ENCODE measurements at regions not wholly inside any gene's neighbourhood (a gene's known extent, or its start where the extent isn't known, plus 50 kb on each side); places are given as distances from the start of the nearest gene placed in this dataset.

- ATAC-seq: no peak
- no peaks in the 10 kb centered on the region for H3K27me3 Mint-ChIP-seq
These were observed 223.2 kb upstream of the PCDH17 start for GRCh38 chr13:57408312-57408711.

GRCh38 chr13:57409121-57409520 is 222.4 kb upstream of the PCDH17 start:
- no peak overlapping the region for H3K27ac Mint-ChIP-seq
- H3K27me3 Mint-ChIP-seq: no peaks in the 10 kb centered on the region
- H3K9me3 Mint-ChIP-seq: peaks cover 7 to 23% of the 10 kb centered on the region in 2 donors
- H3K4me3 Mint-ChIP-seq: no peak overlapping the region
- ATAC-seq (no peak), DNase-seq (no peak)
- no peaks in the 10 kb centered on the region for H3K4me1 Mint-ChIP-seq

More at GRCh38 chr13:57408312-57408711, 223.2 kb upstream of the PCDH17 start:
- Mint-ChIP-seq H3K4me1 (no peaks in the 10 kb centered on the region), H3K27ac (no peak overlapping the region), H3K4me3 (no peak overlapping the region), H3K9me3 (peaks cover 7 to 23% of the 10 kb centered on the region in 2 donors)
- no peak for DNase-seq

GRCh38 chr13:57409656-57410055 is 221.9 kb upstream of the PCDH17 start:
- Mint-ChIP-seq H3K27me3 (no peaks in the 10 kb centered on the region), H3K4me1 (no peaks in the 10 kb centered on the region), H3K4me3 (no peak overlapping the region), H3K9me3 (peaks cover 7 to 23% of the 10 kb centered on the region in 2 donors), H3K27ac (no peak overlapping the region)
- ATAC-seq (no peak), DNase-seq (no peak)

- H3K27me3 Mint-ChIP-seq: no peaks in the 10 kb centered on the region
- DNase-seq: no peak
These were observed 213.4 kb upstream of the PCDH17 start for GRCh38 chr13:57418067-57418677.

DNA sequence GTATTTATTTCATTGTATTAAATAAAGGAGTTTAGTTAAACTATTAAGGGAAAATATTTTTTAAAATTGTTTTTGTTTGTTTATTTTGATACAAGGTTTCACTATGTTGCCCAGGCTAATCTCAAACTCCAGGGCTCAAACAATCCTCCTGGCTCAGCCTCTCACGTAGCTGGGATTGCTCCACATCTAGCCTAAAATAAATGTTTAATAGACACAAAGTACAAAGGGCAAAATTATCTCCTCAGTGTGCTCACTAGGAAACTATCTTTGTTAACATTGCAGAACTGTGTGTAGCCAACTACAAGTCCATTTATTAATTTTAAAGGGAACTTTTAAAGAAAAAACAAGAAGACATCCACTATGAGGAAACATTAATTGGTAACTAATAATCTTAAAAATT is 207.2 kb upstream of the PCDH17 start:
- Mint-ChIP-seq H3K9me3 (peaks cover 14 to 32% of the 10 kb centered on the region in 2 donors), H3K4me3 (no peak overlapping the region), H3K27me3 (no peaks in the 10 kb centered on the region), H3K27ac (no peak overlapping the region), H3K4me1 (no peaks in the 10 kb centered on the region)
- DNase-seq (no peak), ATAC-seq (no peak)

More at GRCh38 chr13:57418067-57418677, 213.4 kb upstream of the PCDH17 start:
- no peaks in the 10 kb centered on the region for H3K4me1 Mint-ChIP-seq
- H3K4me3 Mint-ChIP-seq: no peak overlapping the region
- no peak for ATAC-seq
- H3K27ac Mint-ChIP-seq: no peak overlapping the region
- H3K9me3 Mint-ChIP-seq: peaks cover 8 to 15% of the 10 kb centered on the region in 2 donors

DNA sequence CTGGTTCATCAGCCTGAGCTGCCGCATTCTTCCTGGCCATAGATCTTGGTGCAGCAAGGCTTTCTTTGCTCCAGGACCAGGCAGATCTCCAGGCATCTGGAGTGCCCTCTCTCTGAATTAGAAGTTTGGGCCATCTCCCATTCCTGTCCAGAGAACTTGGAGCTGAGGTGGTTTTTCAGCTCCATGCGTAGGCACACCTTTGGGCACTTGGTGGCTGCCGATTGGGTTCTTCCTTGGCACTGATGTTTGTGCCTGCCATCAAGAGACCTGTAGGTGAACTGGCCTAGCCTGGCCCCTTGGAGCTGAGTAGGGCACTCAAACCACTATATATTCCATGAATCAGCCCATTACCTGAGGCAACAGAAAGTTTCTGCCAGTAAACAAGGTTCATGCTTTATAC is 206.0 kb upstream of the PCDH17 start:
- peaks cover 14 to 44% of the 10 kb centered on the region in 2 donors for H3K9me3 Mint-ChIP-seq
- H3K4me3 Mint-ChIP-seq: no peak overlapping the region
- no peaks in the 10 kb centered on the region for H3K4me1 Mint-ChIP-seq
- H3K27ac Mint-ChIP-seq: no peak overlapping the region
- no peaks in the 10 kb centered on the region for H3K27me3 Mint-ChIP-seq
- no peak for DNase-seq
- no peak for ATAC-seq

DNA sequence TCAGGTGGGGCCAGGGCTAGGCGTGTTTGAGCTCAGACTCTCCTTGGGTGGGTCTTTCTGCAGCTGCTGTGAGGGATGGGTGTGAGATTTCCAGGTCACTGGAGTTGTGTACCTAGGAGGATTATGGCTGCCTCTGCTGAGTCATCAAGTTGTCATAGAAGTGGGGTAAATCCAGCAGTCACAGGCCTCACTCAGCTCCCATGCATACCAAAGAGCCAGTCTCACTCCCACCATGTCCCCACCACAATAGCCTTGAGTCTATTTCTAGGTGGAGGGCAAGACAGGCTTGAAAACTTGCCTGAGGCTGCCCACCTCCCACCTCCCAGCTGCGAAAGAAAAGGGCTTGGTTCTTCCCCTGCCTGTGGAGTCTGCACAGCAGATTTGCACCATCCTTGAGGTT is 194.0 kb upstream of the PCDH17 start:
- Mint-ChIP-seq H3K4me3 (no peak overlapping the region), H3K27me3 (no peaks in the 10 kb centered on the region), H3K9me3 (peaks cover 20 to 43% of the 10 kb centered on the region in 2 donors), H3K4me1 (no peaks in the 10 kb centered on the region), H3K27ac (no peak overlapping the region)
- DNase-seq: no peak
- no peak for ATAC-seq

DNA sequence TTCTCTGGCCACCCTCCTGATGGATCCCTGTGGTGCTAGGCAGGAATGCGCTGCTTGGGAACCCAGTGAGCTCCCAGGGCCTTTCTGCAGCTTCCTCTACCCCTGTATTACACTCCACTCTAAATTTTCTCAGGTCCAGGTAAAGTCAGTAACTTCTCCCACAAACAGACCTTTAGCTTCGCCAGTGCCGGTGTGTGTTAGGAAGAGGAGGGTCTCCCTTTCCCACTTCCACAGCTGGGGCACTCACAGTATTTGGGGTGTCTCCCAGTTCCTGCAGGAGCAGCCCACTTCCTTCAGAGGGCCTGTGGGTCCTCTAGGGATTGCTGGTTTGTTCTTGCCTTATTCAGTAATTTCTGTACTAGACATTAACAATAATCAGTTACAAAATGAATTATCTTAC is 193.5 kb upstream of the PCDH17 start:
- no peaks in the 10 kb centered on the region for H3K27me3 Mint-ChIP-seq

GRCh38 chr13:57443494-57443893 is 188.1 kb upstream of the PCDH17 start:
- H3K4me3 Mint-ChIP-seq: no peak overlapping the region
- DNase-seq (no peak), ATAC-seq (no peak)
- no peak overlapping the region for H3K27ac Mint-ChIP-seq
- peaks cover 11% of the 10 kb centered on the region in 2 donors for H3K9me3 Mint-ChIP-seq
- no peaks in the 10 kb centered on the region for H3K27me3 Mint-ChIP-seq
- no peaks in the 10 kb centered on the region for H3K4me1 Mint-ChIP-seq

More for the DNA sequence above, 193.5 kb upstream of the PCDH17 start:
- Mint-ChIP-seq H3K4me1 (no peaks in the 10 kb centered on the region), H3K27ac (no peak overlapping the region), H3K4me3 (no peak overlapping the region), H3K9me3 (peaks cover 20 to 43% of the 10 kb centered on the region in 2 donors)
- ATAC-seq: no peak
- no peak for DNase-seq

DNA sequence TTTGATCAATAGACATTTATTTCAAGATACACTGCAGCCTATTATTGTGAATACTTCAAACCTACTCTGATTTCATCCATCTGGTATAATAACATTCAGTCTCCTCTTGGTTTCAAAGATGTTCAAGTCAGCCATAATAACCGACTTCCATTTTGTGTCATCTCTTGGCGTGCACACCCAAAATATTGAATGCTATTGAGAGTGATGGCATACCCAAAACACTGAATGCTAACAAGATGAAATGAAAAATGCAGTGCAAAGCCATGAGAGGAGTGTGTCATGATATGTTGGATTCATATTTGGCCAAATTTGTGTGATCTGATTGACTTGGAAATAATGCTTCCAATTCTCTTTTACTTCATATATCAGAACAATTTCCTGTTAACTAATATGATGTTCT is 181.2 kb upstream of the PCDH17 start:
- Mint-ChIP-seq H3K4me1 (no peaks in the 10 kb centered on the region), H3K27me3 (no peaks in the 10 kb centered on the region), H3K4me3 (no peak overlapping the region), H3K27ac (no peak overlapping the region), H3K9me3 (peaks cover 0 to 10% of the 10 kb centered on the region in 2 donors)
- ATAC-seq: no peak
- DNase-seq: no peak

- Mint-ChIP-seq H3K9me3 (peaks cover 6 to 23% of the 10 kb centered on the region in 2 donors), H3K4me3 (no peak overlapping the region), H3K27me3 (no peaks in the 10 kb centered on the region), H3K4me1 (no peaks in the 10 kb centered on the region), H3K27ac (no peak overlapping the region)
- ATAC-seq: no peak
- no peak for DNase-seq
These were observed 179.3 kb upstream of the PCDH17 start for GRCh38 chr13:57452228-57452627.

GRCh38 chr13:57470491-57470890 is 161.1 kb upstream of the PCDH17 start:
- Mint-ChIP-seq H3K9me3 (peaks cover 4 to 8% of the 10 kb centered on the region in 2 donors), H3K4me1 (no peaks in the 10 kb centered on the region), H3K27me3 (no peaks in the 10 kb centered on the region), H3K27ac (no peak overlapping the region), H3K4me3 (no peak overlapping the region)
- ATAC-seq (no peak), DNase-seq (no peak)

DNA sequence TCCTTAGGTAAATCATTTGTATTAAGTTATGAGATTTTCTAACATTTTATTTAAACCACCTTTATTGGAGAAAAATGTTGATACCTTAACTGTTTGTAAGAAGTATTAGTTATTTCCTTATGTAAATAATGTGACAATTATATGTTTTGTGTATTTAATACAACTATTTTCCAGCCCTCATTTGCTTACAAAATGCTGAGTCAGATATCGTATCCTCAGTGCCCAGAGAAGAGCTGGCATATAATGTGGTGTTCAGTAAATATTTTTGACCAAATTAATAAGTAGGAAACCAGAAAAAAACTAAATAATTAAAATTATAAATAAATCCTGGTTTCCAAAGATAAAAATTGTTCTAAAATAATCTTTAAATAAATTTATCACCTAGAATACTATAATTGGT is 140.2 kb upstream of the PCDH17 start:
- no peak for ATAC-seq
- DNase-seq: no peak
- Mint-ChIP-seq H3K4me1 (no peaks in the 10 kb centered on the region), H3K27me3 (no peaks in the 10 kb centered on the region), H3K4me3 (no peak overlapping the region), H3K27ac (no peak overlapping the region), H3K9me3 (no peaks in the 10 kb centered on the region)

GRCh38 chr13:57507752-57508463 is 123.6 kb upstream of the PCDH17 start:
- H3K27ac Mint-ChIP-seq: no peak overlapping the region

DNA sequence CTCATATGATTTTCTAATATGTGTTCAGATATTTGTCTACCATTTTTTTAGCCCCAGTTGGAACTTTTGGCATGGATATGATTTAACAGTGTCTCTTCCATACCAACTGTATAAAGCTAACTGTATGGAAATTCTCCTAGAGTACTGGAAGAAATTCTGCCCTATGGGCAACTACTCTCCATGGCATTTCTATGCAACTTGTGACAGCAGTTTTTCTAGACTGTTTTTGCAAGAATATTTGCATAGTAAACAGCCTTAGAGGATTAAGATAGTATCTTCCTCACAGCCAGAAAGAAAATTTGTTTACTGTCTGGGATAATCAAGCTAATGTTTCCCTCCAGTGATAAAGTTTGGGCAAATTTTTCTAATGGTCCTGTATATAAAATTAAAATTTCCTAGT is 119.9 kb upstream of the PCDH17 start:
- Mint-ChIP-seq H3K27me3 (no peaks in the 10 kb centered on the region), H3K4me1 (no peaks in the 10 kb centered on the region), H3K4me3 (no peak overlapping the region), H3K27ac (no peak overlapping the region), H3K9me3 (no peaks in the 10 kb centered on the region)
- ATAC-seq: no peak
- no peak for DNase-seq

More at GRCh38 chr13:57507752-57508463, 123.6 kb upstream of the PCDH17 start:
- H3K4me3 Mint-ChIP-seq: no peak overlapping the region
- no peak for DNase-seq
- H3K27me3 Mint-ChIP-seq: no peaks in the 10 kb centered on the region
- H3K9me3 Mint-ChIP-seq: no peaks in the 10 kb centered on the region
- ATAC-seq: no peak
- no peaks in the 10 kb centered on the region for H3K4me1 Mint-ChIP-seq

GRCh38 chr13:57527114-57527735 is 104.3 kb upstream of the PCDH17 start:
- Mint-ChIP-seq H3K9me3 (peaks cover 4 to 10% of the 10 kb centered on the region in 2 donors), H3K27ac (no peak overlapping the region), H3K27me3 (no peaks in the 10 kb centered on the region), H3K4me3 (no peak overlapping the region), H3K4me1 (no peaks in the 10 kb centered on the region)
- ATAC-seq (no peak), DNase-seq (no peak)

Data from stimulated activated naive CD8-positive, alpha-beta T cell treated with anti-CD3 and anti-CD28 coated beads, Interleukin-15, amount 100 ng/mL, for 72 hours (primary cell).